Stimulated activated CD8-positive, alpha-beta memory T cell treated with anti-CD3 and anti-CD28 coated beads, Interleukin-2, amount 100 ng/mL, for 1 hour (primary cell): ENCODE measurements at regions not wholly inside any gene's neighbourhood (a gene's known extent, or its start where the extent isn't known, plus 50 kb on each side); places are given as distances from the start of the nearest gene placed in this dataset.

ENCODE experiments used
- DNase-seq, 2 donors: peaks; one replicate each; pipeline ENCODE4 v3.0.0-alpha.2; 2020; ENCODE audit warnings: low read depth in 2 of 2

- no peak for DNase-seq
Observed at GRCh38 chr18:37624318-37624717, 58.7 kb upstream of the CELF4 start.

DNA sequence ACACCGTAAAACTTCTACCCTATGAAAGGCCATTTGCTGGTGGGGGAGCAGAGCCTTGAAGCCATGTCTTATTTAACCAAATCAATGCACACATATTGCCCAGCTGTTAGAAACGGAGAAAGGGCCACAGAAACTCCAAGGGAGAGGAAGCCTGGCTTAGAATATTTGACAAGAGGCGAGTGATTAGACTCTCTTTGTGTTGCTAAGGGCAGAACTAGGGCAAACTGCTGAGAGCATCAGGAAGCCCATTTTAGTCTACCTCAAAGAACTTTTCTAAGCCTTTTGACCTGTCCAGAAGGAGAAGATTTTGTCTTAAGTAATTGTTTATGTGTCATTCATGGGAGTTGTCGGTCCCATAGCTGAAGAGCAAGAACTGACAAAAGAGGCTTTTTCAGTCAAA is 54.4 kb upstream of the CELF4 start:
- DNase-seq, result no peak

DNA sequence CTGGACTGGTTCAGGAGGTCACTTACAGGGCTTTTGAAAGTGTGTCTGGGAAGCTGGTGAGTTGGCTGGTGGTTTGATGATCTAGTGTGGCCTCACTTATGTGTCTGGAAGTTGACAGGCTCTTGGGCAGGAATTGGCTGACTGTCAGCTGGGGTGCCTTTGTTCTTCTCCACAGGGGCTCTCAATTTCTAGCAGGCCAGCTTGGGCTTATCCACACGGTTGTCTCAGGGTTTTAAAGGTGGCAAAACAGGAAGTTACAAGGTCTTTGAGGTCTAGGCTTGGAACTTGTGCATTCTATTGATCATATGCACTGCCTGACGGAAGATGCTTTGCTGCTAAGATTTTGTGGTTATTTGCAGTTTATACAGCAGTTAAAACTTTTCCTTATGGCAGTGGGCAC is 52.0 kb upstream of the CELF4 start:
- DNase-seq, result no peak
